ENCODE measurements at regions not wholly inside any gene's neighbourhood (a gene's known extent, or its start where the extent isn't known, plus 50 kb on each side); places are given as distances from the start of the nearest gene placed in this dataset.

- TF ChIP-seq GATA2 (IDR thresholded peaks at IDR 0.05; ENCODE audit: low read depth, low read length): no peak
- TF ChIP-seq GATA3 (IDR thresholded peaks at IDR 0.05; ENCODE audit: low read depth, low read length): no peak
Observed at GRCh38 chr4:160100316-160100715, 997.4 kb downstream of the RAPGEF2 start.
